NCI-H510A treated with DMSO at 0.1 percent for 48 hours (cell line): ENCODE measurements at regions not wholly inside any gene's neighbourhood (a gene's known extent, or its start where the extent isn't known, plus 50 kb on each side); places are given as distances from the start of the nearest gene placed in this dataset.

Experiments used
- DNase-seq: peaks from one replicate; lab custom pipeline; 2025; lab: John Stamatoyannopoulos, UW

DNA sequence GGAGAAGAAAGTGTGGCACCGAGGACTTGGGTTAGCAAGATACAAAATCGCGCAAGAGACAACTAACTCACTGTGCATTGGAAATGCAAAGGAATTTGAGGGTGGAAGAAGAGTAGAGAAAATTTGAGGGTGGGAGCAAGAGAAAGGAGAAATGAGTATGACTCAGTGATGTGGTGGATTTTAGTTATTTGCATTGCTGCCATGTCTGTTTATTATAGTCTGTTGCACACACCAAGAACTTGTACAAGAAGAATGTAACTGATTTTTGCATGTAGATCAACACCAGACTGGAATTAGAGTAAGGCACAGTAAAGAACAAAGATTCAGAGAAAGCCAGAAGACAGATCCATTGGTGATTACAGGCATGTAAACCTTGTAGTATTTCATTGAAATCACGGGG is 71.6 kb upstream of the SMIM36 start:
- no peak for DNase-seq

DNA sequence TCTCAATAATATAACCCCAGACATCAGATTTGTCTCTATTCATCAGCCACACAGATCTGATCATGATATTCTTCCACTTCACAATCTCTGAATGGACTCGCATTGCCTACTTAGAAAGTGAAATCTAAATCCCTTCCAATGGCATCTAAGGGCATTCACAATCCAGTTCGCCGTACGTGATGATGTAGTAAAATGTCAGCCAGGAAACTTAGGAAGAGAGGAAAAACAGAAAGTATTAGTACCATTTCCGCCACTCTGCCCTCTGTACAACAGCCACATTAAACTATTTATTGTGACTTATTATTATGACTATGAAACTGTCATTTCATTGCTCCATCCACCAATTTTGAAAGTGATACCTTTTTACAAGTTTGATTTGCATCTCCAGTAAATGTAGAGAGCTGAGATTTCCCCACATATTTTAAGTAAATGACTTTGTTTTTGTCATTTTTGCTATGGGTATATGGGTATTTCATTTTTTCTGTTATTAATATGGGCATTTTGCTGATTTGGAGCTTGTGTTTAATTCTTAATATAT is 69.4 kb upstream of the SMIM36 start:
- DNase-seq: no peak

DNA sequence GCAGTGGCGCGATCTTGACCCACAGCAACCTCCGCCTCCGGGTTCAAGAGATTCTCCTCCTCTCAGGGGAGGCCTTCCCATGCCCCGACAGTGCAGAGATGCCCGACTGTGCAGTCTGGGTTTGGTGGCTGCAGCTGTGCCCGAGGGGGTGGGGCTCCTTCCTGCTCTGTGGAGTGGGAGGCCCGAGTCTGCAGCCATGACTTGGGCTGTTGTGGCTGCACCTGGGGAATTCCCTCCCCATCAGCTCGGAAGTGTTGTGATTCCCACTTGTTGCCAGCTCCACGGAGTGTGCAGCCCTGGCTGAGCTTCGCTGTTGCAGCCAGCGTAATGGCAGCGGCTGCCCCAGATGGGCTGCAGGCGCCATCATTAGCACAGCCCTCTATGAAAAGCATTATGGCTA is 66.4 kb upstream of the SMIM36 start:
- DNase-seq: no peak

DNA sequence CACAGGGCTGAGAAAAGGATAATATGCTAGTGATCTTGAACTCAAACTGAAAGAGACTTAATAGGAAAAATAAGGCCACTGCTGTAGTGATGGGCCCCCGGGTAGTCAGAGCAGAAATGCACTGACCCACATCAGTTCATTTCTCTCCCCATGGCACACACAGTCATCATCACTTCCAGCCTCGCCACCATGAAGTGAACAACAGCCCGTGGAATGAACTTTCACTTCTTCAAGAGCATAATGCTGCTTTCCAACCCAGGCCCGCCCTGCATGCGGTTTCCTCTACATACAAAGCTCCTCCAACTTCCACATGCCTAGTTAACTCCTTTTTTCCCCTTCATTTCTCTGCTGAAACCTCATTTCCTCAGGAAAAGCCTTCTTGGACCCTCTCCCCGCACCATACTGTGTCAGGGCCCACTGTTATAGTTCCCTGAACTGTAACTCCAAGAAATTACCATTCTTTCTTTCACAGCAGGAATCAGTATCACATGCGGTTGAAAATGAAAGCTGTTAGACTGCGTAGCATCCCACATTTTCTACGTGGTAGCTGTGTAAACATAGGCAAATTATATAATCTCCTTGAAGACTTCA is 65.8 kb upstream of the SMIM36 start:
- no peak for DNase-seq

DNA sequence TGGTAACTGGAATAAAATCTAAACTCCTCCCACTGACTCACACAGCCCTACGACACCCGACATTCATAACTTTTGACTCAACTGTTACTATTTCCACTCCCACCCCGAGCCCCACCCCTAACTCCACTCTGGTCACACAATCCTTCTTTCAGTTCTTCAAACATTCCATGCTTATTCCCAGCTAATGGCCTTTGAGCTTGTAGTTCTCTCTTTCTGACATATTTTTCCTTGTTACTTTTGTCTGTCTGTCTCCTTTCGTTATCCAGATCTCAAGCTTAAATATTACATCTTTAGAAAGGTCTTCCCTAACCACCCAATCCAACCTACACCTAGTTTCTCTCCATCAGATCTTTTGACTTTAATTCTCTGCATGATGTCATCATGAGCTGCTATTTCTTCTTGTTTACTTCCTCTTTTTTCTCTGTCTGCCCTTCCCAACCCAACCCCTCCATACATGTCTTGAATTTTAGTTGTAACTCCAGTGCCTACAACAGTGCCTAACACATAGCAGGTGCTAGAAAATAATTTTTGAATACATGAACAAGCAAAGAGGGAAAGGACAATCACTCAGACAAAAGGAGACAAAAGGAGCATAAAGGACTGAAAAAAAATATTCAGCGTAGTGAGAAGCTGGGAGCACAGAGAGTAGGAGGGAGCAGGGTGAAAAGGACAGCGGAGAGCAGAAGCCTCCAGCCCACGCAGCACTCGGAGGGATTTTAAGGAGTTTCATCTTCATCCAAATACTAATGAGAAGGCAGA is 65.2 kb upstream of the SMIM36 start:
- no peak for DNase-seq

DNA sequence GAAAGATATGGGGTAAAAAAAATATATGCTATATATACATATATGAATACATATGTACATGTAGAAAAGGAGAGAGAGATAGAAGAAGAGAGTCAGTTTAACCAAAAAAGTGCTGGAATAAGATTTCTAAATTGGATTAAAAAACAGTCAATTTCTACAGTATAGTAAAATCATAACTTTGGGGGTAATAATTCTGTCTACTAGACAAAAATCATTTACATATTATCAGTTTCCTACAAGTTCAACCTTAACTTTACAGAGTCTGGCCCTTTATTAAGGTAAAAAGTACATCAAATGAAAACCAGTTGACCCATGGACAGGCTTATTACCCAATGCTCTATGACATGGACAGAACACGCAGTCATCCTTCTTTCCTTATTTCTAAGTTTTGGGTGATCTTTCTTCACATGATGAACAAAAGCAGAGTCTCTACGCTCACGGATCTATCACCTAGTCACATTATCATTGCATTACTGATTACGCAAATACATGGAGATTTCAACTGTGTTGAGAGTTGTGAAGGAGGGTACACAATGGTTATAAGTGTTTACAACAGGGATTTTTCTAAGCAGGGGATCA is 63.9 kb upstream of the SMIM36 start:
- no peak for DNase-seq

DNA sequence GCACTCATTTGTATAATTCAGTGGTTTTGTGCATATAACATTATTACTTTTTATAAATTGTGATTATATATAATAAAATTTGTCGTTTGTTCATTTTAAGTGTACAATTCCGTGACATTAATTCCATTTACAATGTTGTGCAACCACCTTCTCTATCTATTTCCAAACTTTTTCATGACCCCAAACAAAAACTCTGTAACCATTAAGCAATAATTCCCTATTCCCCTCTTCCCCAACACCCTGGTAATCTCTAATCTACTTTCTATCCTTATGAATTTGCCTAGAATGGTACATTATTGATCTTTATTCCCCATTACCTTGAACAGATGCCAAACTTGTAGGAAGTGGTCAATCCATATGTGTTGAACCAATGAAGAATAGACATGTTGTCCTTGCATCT is 61.3 kb upstream of the SMIM36 start:
- no peak for DNase-seq

DNA sequence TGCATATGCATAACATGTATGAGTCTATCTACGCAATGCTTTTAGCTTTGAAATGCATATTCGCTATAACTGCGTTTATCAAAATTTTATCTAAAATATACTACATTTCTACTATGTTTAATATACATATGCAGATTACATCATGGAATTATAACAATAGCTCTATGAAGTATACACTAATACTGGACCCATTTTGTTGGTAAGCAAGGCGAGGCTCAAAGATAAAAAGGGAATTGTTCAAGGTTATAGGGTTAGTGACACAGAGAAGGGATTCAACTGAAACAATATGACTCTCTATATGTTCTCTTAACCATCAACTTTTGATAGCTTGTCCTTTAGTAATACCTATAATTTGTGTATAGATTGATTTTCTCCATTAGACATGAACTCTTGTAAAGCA is 60.9 kb upstream of the SMIM36 start:
- no peak for DNase-seq

DNA sequence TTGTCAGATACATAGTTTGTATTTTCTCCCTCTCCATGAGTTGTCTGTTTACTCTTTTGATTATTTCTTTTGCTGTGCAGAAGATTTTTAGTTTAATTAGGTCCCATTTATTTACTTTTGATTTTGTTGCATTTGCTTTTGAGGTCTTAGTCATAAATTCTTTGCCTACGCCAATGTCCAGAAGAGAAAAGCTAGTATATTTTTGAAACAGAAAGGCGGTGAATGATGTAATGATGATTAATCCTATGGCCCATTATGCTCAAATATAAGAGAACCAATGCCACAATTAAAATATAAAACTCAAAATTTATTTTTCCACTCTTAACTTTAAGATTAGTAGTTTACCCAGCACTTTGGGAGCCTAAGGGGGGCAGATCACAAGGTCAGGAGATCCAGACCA is 59.8 kb upstream of the SMIM36 start:
- no peak for DNase-seq

DNA sequence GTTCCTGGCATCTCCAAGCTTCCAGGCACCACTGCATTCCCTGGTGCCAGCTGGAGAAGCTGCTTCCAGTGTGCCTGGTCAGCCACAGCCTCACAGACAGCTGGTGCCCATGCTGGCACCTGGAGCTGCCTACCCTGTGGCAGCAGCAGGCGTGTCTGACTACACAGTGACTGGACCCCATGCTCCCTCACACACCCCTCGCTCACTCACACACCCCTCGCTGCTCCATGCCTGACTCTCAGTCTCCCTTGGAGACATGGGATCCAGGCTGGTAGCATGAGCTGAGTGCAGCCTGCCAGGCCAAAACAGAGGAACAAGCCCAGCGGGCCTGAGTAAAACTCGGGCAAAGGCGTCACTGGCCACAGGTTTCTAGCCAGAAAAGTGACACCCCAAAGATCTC is 59.1 kb upstream of the SMIM36 start:
- no peak for DNase-seq

DNA sequence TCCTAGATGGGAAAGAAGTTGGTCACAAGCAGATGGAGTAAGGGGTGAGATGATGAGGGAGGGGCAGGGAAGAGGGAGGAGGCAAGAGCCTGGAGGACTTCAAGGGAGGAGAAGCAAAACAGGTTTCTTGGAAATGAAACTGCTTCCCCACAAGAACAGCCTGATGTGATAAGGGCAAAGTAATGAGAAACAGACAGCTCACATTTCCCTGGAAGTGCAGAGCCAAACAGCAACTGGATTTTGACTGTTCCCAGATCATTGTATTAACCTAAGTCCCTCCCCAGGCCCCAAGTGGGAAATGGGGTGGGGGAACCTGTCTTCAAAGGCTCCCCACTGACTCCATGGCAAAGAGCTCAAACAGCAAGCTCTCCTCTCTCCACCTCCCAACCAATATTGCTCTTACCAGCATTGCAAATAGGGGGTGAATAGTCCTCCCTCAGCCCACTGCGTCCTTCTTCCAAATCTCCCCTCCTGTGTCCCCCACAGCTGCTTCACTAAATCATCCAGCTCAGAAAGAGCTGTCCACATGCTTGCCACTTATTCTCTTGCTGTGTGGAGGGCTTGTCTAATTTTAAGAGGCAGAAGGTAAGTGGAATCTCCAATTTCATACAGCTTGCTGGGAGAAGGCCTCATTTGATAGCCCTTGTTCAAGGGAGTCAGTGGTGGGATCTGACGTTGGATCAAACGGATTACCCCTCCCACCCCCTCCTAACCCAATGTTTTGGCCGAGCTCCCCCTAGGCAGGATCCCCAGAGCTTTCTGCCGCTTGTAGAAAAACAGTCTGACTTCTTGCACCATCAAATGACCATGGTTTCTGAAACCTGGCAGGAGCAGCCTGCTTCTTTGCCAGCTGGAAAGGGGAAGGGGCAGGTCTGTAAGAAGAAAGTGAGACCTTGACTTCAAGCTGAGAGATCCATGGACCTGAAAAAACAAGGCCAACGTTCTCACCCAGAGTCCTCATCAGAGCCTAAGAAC is 56.3 kb upstream of the SMIM36 start:
- DNase-seq: peak; percentile 57

DNA sequence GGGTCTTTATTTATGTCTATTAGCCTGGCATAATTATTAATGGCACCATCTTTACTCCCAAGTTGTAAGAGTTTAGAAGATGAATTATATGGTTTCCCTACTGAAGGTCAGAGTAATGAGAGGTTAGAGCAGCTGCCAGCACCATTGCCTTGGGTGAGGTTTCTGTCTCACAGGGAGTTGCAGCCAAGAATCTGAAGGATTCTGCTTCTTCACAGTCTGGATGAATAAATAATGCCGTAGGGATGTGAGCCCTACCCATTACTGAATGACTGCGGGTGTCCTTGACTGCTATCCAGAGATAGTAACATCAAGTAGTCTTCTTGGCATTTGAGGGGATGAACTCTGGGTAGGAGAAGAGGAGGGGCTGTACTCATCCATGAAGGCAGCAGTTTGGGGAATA is 52.8 kb upstream of the SMIM36 start:
- DNase-seq: no peak

DNA sequence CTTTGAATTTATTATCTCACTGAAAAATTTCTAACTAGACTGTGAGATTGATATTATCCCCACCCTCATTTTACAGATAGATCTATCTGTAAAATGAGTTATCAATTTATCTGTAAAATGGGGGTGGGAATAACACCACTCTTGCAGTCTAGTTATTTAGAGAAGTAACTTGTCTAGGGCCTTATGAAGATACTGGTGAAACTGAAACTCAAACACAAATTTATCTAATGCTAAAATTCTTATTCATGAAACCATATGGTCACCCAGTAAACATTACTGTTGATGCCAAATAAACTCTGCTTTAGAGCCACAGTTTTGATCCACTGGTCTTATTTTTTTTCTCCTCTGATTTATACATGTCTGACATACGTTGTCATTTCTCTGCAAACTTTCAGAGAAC is 52.1 kb upstream of the SMIM36 start:
- no peak for DNase-seq

DNA sequence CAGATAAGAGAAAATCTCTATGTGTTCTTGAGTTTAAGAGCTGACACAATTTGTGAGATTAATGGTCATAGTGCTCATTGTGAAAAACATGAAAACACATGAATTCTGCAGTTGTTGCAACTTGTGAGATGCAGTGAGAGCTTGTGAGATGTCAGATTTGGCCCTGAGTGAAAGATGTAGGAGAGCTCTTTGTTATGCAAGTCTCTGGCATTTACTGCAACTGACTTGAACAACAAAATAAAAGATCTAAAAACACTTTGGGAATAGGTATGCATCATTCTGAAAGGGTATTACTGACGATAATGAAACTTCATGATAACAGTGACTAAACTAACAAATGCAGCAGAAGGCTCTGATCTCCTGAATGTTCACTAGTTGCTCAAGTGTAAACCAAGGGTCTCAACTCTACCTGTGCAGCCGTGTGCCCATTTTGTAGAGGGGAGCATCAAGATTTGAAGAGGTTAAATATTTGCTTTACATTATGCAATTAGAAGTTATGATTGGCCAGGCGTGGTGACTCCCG is 50.8 kb upstream of the SMIM36 start:
- DNase-seq: no peak

DNA sequence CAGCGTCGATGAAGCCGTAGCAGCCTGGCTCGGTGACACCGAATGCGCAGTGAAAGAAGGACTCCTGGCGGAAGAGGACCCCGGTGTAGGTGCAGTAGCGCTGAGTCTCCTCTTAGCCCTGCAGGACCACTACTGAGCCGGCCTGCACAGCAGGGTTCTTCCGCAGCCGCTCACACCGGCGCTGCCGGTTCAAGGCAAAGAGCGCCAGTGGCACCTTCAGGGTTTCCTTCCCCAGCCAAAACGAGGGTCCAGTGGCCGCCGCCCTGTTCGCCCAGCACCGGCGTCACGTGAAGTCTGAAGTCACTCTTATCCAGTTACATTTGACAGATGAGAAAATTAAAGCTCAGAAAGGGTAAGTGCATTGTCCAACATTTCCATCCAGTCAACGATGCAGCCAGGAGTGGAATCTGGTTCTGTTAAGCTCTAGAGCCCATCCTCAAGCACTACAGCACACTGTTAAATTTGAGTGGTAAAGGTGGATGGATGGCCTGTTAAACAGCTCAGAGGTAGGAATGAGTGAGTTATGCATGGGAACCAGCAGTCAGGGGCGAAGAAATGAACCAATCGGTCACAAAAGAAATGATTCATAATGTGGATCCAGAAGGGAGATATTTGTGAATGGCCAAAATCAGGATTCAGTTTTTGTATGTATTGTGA is 50.2 kb upstream of the SMIM36 start:
- DNase-seq: no peak
